DND-41 (cell line): ENCODE measurements at regions not wholly inside any gene's neighbourhood (a gene's known extent, or its start where the extent isn't known, plus 50 kb on each side); places are given as distances from the start of the nearest gene placed in this dataset.

Source experiments
- ATAC-seq: fragments of 200-7000 bp; cut with Tn5 transposase; 3 replicates; pipeline ENCODE4 v1.9.1; 2021; ENCODE audit warnings: low read depth; ENCODE audit not compliant: insufficient read depth
- DNase-seq: peaks from one replicate; pipeline ENCODE4 v3.0.0-alpha.2; 2020
- H2AFZ ChIP-seq: 2 replicates; pipeline ENCODE4 v1.6.0; 2012; ENCODE audit warnings: low read depth, low read length
- H3K27ac ChIP-seq: 2 replicates; pipeline ENCODE4 v1.5.1; 2012; ENCODE audit warnings: low read length, inconsistent platforms
- H3K27me3 ChIP-seq: fragments of 200-600 bp; sonication (generic); 2 replicates; pipeline ENCODE4 v1.6.0; 2012; ENCODE audit warnings: low read length, mild to moderate bottlenecking, inconsistent platforms; ENCODE audit not compliant: insufficient read depth, poor library complexity
- H3K36me3 ChIP-seq: 2 replicates; pipeline ENCODE4 v1.5.1; 2012; ENCODE audit warnings: low read length, inconsistent platforms; ENCODE audit not compliant: insufficient read depth
- H3K4me1 ChIP-seq: 2 replicates; pipeline ENCODE4 v1.5.1; 2012; ENCODE audit warnings: mild to moderate bottlenecking, low read length; ENCODE audit not compliant: insufficient read depth
- H3K4me2 ChIP-seq: 2 replicates; pipeline ENCODE4 v1.6.0; 2012; ENCODE audit warnings: mild to moderate bottlenecking, moderate library complexity, low read length, inconsistent platforms; ENCODE audit not compliant: insufficient read depth
- H3K4me3 ChIP-seq, 2 experiments: fragments of 200-600 bp in 1 of 2; shearing (Covaris generic) in 1 of 2; 2 replicates each; pipeline ENCODE4 v1.5.1; 2012 to 2016; ENCODE audit warnings: inconsistent platforms in 2 of 2, low read length in 2 of 2, mild to moderate bottlenecking in 2 of 2, low read depth in 1 of 2, moderate library complexity in 1 of 2
- H3K79me2 ChIP-seq: 2 replicates; pipeline ENCODE4 v1.6.0; 2012; ENCODE audit warnings: low read length, inconsistent platforms; ENCODE audit not compliant: insufficient read depth
- H3K9ac ChIP-seq: 2 replicates; pipeline ENCODE4 v1.6.0; 2012; ENCODE audit warnings: low read depth, mild to moderate bottlenecking, inconsistent platforms, low read length, moderate library complexity
- H3K9me3 ChIP-seq: 2 replicates; pipeline ENCODE4 v1.5.1; 2012; ENCODE audit warnings: low read length, moderate library complexity, mild to moderate bottlenecking, inconsistent platforms; ENCODE audit not compliant: insufficient read depth, severe bottlenecking
- H4K20me1 ChIP-seq: 2 replicates; pipeline ENCODE4 v1.6.0; 2012; ENCODE audit warnings: low read length; ENCODE audit not compliant: insufficient read depth
- CTCF ChIP-seq: IDR thresholded peaks from 2 replicates; pipeline ENCODE4 v1.5.1; 2012; ENCODE audit warnings: borderline replicate concordance, low read length, moderate library complexity, mild to moderate bottlenecking; ENCODE audit not compliant: poor library complexity, severe bottlenecking; ENCODE audit errors: extremely low read depth
- EZH2 ChIP-seq: IDR thresholded peaks from 3 replicates; pipeline ENCODE4 v1.6.1; 2012; ENCODE audit warnings: borderline replicate concordance, low read depth, mild to moderate bottlenecking, moderate library complexity, low read length, inconsistent platforms; ENCODE audit not compliant: severe bottlenecking

- DNase-seq: no peak
- no peak for TF ChIP-seq EZH2
- no peak for TF ChIP-seq CTCF
- H3K79me2 ChIP-seq: no peaks in the 10 kb centered on the region
- H3K4me2 ChIP-seq: no peak overlapping the region
- no peaks in the 10 kb centered on the region for H4K20me1 ChIP-seq
- H3K9me3 ChIP-seq: no peaks in the 10 kb centered on the region
- H3K9ac ChIP-seq: no peak overlapping the region
- no peak overlapping the region for H3K27ac ChIP-seq
- no peak overlapping the region for H2AFZ ChIP-seq
- H3K36me3 ChIP-seq: no peaks in the 10 kb centered on the region
- no peaks in the 10 kb centered on the region for H3K4me1 ChIP-seq
- no peak for ATAC-seq
- no peak overlapping the region for H3K4me3 ChIP-seq
- no peaks in the 10 kb centered on the region for H3K27me3 ChIP-seq
Measured at GRCh38 chr4:28621591-28621990, 1761.0 kb downstream of the STIM2 start.

GRCh38 chr4:28636971-28637370, 1776.3 kb downstream of the STIM2 start:
- TF ChIP-seq EZH2: no peak
- TF ChIP-seq CTCF: no peak
- DNase-seq (no peak), ATAC-seq (no peak)
- Histone ChIP-seq H2AFZ (no peak overlapping the region), H3K79me2 (no peaks in the 10 kb centered on the region), H3K9ac (no peak overlapping the region), H3K9me3 (no peaks in the 10 kb centered on the region), H3K4me3 (no peak overlapping the region), H3K4me2 (no peak overlapping the region), H4K20me1 (no peaks in the 10 kb centered on the region), H3K4me1 (no peaks in the 10 kb centered on the region), H3K27me3 (no peaks in the 10 kb centered on the region), H3K36me3 (no peaks in the 10 kb centered on the region), H3K27ac (no peak overlapping the region)

- no peaks in the 10 kb centered on the region for H4K20me1 ChIP-seq
- H3K36me3 ChIP-seq: no peaks in the 10 kb centered on the region
- no peak for TF ChIP-seq CTCF
- TF ChIP-seq EZH2: no peak
- DNase-seq: no peak
- H3K27ac ChIP-seq: no peak overlapping the region
- no peaks in the 10 kb centered on the region for H3K9me3 ChIP-seq
- H3K4me1 ChIP-seq: no peaks in the 10 kb centered on the region
- no peaks in the 10 kb centered on the region for H3K79me2 ChIP-seq
- no peak overlapping the region for H2AFZ ChIP-seq
- no peaks in the 10 kb centered on the region for H3K27me3 ChIP-seq
- H3K9ac ChIP-seq: no peak overlapping the region
- no peak overlapping the region for H3K4me2 ChIP-seq
- no peak for ATAC-seq
- H3K4me3 ChIP-seq: no peak overlapping the region
Measured at GRCh38 chr4:28639747-28640146, 1779.1 kb downstream of the STIM2 start.

- no peak for ATAC-seq
- H3K9ac ChIP-seq: no peak overlapping the region
Measured at GRCh38 chr4:28654618-28655017, 1794.0 kb downstream of the STIM2 start.

More at GRCh38 chr4:28654618-28655017, 1794.0 kb downstream of the STIM2 start:
- no peak overlapping the region for H3K4me3 ChIP-seq
- no peak for DNase-seq
- H3K27ac ChIP-seq: no peak overlapping the region
- H3K27me3 ChIP-seq: no peaks in the 10 kb centered on the region
- no peaks in the 10 kb centered on the region for H3K79me2 ChIP-seq
- TF ChIP-seq EZH2: no peak
- no peak for TF ChIP-seq CTCF
- no peaks in the 10 kb centered on the region for H4K20me1 ChIP-seq
- H3K4me2 ChIP-seq: no peak overlapping the region
- peaks cover 6% of the 10 kb centered on the region for H3K9me3 ChIP-seq
- no peak overlapping the region for H2AFZ ChIP-seq
- H3K4me1 ChIP-seq: no peaks in the 10 kb centered on the region
- H3K36me3 ChIP-seq: no peaks in the 10 kb centered on the region
